ENCODE measurements at regions not wholly inside any gene's neighbourhood (a gene's known extent, or its start where the extent isn't known, plus 50 kb on each side); places are given as distances from the start of the nearest gene placed in this dataset.

- no peak overlapping the region for H3K4me3 ChIP-seq (ENCODE audit: low read depth, low read length, poor library complexity, severe bottlenecking)
- no peak for DNase-seq (ENCODE audit: low spot score)
- TF ChIP-seq EZH2 (IDR thresholded peaks at IDR 0.05; ENCODE audit: borderline replicate concordance, low read depth, low read length, poor library complexity, severe bottlenecking) (no peak), CTCF (conservative IDR thresholded peaks at IDR 0.05; ENCODE audit: low read depth, low read length) (no peak)
- H3K9me3 ChIP-seq (ENCODE audit: low read depth, low read length, poor library complexity, severe bottlenecking), result no peaks in the 10 kb centered on the region
- H3K36me3 ChIP-seq (ENCODE audit: insufficient read depth, low read length, poor library complexity, severe bottlenecking), result no peaks in the 10 kb centered on the region
- intact Hi-C loops (cut with micrococcal nuclease; ENCODE audit: unreplicated experiment), result no loop called here
- ChIA-PET CTCF (no interaction called here), POLR2A (ENCODE audit: low non-redundant PET) (no interaction called here)
- H3K27ac ChIP-seq (ENCODE audit: low read depth, low read length, poor library complexity, severe bottlenecking), result no peak overlapping the region
- H3K4me1 ChIP-seq (ENCODE audit: insufficient read depth, low read length, poor library complexity, severe bottlenecking), result no peaks in the 10 kb centered on the region
- no peaks in the 10 kb centered on the region for H3K27me3 ChIP-seq (replicated peaks; ENCODE audit: insufficient read depth, low read depth, low read length, poor library complexity)
- no TSS peak for BruUV-seq (replicated peaks)
These were observed 1681.9 kb upstream of the ADGRL3 start for GRCh38 chr4:59518005-59518823.

GRCh38 chr4:59525885-59526284 lies 1674.2 kb upstream of the ADGRL3 start:
- no peak for DNase-seq (ENCODE audit: low spot score)
- ChIA-PET CTCF (no interaction called here), POLR2A (ENCODE audit: low non-redundant PET) (no interaction called here)
- Histone ChIP-seq H3K36me3 (ENCODE audit: insufficient read depth, low read length, poor library complexity, severe bottlenecking) (no peaks in the 10 kb centered on the region), H3K27me3 (replicated peaks; ENCODE audit: insufficient read depth, low read depth, low read length, poor library complexity) (no peaks in the 10 kb centered on the region), H3K4me3 (ENCODE audit: low read depth, low read length, poor library complexity, severe bottlenecking) (no peak overlapping the region), H3K27ac (ENCODE audit: low read depth, low read length, poor library complexity, severe bottlenecking) (no peak overlapping the region), H3K4me1 (ENCODE audit: insufficient read depth, low read length, poor library complexity, severe bottlenecking) (no peaks in the 10 kb centered on the region), H3K9me3 (ENCODE audit: low read depth, low read length, poor library complexity, severe bottlenecking) (no peaks in the 10 kb centered on the region)
- intact Hi-C loops (cut with micrococcal nuclease; ENCODE audit: unreplicated experiment), result no loop called here
- BruUV-seq (replicated peaks), result no TSS peak
- TF ChIP-seq EZH2 (IDR thresholded peaks at IDR 0.05; ENCODE audit: borderline replicate concordance, low read depth, low read length, poor library complexity, severe bottlenecking) (no peak), CTCF (conservative IDR thresholded peaks at IDR 0.05; ENCODE audit: low read depth, low read length) (no peak)

- Histone ChIP-seq H3K27ac (ENCODE audit: low read depth, low read length, poor library complexity, severe bottlenecking) (no peak overlapping the region), H3K4me1 (ENCODE audit: insufficient read depth, low read length, poor library complexity, severe bottlenecking) (no peaks in the 10 kb centered on the region), H3K27me3 (replicated peaks; ENCODE audit: insufficient read depth, low read depth, low read length, poor library complexity) (no peaks in the 10 kb centered on the region), H3K4me3 (ENCODE audit: low read depth, low read length, poor library complexity, severe bottlenecking) (no peak overlapping the region), H3K9me3 (ENCODE audit: low read depth, low read length, poor library complexity, severe bottlenecking) (no peaks in the 10 kb centered on the region), H3K36me3 (ENCODE audit: insufficient read depth, low read length, poor library complexity, severe bottlenecking) (no peaks in the 10 kb centered on the region)
- no TSS peak for BruUV-seq (replicated peaks)
- no peak for DNase-seq (ENCODE audit: low spot score)
- POLR2A ChIA-PET (ENCODE audit: low non-redundant PET), result no interaction called here
- intact Hi-C loops (cut with micrococcal nuclease; ENCODE audit: unreplicated experiment), result no loop called here
- CTCF ChIA-PET, result no interaction called here
- TF ChIP-seq CTCF (conservative IDR thresholded peaks at IDR 0.05; ENCODE audit: low read depth, low read length) (no peak), EZH2 (IDR thresholded peaks at IDR 0.05; ENCODE audit: borderline replicate concordance, low read depth, low read length, poor library complexity, severe bottlenecking) (no peak)
These were observed 1664.6 kb upstream of the ADGRL3 start for GRCh38 chr4:59535541-59535940.
